ENCODE measurements at regions not wholly inside any gene's neighbourhood (a gene's known extent, or its start where the extent isn't known, plus 50 kb on each side); places are given as distances from the start of the nearest gene placed in this dataset.
"Not testable (repeated sequence)": the region's sequence is repeated elsewhere in the genome, so short reads cannot be mapped to it uniquely, and the experiment has no call there.

DNA sequence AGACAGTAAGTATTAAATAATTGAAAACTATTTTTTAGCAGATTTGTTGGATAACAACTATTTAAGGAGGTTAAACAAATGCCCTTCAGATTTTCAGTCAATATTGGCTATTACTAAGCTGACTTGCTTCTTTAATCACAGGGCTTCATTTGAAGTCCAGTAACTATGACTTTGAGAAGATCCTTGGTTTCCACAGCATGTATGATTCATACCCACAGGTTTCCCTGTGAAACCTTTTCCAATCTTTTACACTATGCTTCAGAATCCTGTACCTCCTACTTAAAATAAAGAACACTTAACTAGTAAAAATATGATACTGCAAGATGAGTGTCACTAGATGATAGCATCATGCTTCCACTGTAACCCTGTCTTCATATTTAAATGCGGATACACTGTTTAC is 211.9 kb downstream of the SPATA31A1 start:
- not testable (repeated sequence) for DNase-seq

GRCh38 chr9:39568900-39569299 is 213.4 kb downstream of the SPATA31A1 start:
- not testable (repeated sequence) for DNase-seq

- not testable (repeated sequence) for DNase-seq
Measured at GRCh38 chr9:39573024-39574022, 217.9 kb downstream of the SPATA31A1 start.

DNA sequence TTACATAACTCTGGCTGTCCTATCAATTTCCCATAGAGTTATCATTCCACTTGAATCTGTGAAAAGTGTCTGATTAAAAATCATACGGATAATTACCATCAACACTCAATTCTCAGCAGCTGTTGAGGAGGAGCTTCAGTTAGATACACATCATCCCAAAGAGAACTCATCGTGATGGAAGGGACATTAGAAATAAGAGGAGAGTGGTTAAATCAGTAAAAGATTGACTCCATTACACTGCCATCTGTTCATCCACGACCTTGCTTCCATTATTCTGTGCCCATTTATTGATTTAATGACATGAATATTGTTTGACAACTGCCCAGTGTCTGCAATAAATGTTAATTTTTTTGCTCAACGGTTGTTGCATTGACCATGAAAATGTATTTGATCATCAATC is 223.5 kb downstream of the SPATA31A1 start:
- not testable (repeated sequence) for DNase-seq

- DNase-seq = not testable (repeated sequence)
Measured at GRCh38 chr9:39581296-39581695, 225.8 kb downstream of the SPATA31A1 start.

- DNase-seq = not testable (repeated sequence)
Measured at GRCh38 chr9:39582677-39583412, 227.4 kb downstream of the SPATA31A1 start.

DNA sequence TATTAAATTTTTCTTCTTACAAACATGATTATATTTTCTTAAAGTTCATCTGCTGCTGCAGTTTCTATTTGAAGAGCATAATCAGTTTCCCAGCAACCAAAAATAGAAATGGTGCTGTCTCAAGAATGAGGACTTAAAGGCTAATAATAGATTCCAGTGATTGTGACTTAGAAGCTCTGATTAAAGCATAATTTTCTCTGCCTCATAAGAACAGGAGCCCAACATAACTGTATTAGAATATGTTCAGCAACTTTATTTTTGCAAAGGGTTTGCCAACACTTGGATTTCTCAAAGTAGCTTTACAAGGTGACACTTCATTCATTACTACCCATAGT is 227.9 kb downstream of the SPATA31A1 start:
- DNase-seq = not testable (repeated sequence)

GRCh38 chr9:39585233-39585632 is 229.8 kb downstream of the SPATA31A1 start:
- not testable (repeated sequence) for DNase-seq

DNA sequence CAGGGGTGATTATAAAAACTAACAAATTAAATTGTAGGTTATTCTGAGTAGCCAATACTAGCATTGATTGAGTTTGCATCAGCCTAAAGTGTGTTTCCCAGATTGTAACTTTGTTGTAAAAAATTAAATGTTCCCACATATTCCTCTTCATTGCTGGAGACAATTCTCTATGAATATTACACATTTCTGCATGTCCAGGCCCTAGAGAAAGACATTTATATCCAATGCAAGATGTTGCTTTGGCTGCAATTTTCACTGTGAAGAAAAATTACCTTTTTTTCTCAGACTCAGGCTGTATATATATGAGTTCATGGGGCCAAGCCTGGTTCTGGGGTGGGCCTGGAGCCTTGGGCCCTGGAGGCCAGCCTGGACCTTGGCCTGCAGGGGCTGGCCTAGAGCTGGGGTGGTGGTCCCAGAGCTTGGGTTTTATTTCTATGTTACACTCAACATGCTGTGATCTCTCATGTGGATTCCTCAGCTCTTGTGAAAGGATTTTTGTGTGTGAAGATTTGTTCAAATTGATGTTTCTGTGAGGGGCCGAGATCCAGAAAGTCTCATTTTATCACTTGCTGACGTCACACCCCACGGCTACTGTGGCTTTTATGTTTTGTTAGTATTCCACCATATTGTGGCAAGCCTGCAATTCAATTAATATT is 232.5 kb downstream of the SPATA31A1 start:
- DNase-seq = no peak

GRCh38 chr9:39588500-39589137 is 233.2 kb downstream of the SPATA31A1 start:
- no peak for DNase-seq

GRCh38 chr9:39604089-39604488 is 248.6 kb downstream of the SPATA31A1 start:
- DNase-seq = not testable (repeated sequence)

- DNase-seq = not testable (repeated sequence)
Measured at GRCh38 chr9:39611449-39612231, 256.2 kb downstream of the SPATA31A1 start.

DNA sequence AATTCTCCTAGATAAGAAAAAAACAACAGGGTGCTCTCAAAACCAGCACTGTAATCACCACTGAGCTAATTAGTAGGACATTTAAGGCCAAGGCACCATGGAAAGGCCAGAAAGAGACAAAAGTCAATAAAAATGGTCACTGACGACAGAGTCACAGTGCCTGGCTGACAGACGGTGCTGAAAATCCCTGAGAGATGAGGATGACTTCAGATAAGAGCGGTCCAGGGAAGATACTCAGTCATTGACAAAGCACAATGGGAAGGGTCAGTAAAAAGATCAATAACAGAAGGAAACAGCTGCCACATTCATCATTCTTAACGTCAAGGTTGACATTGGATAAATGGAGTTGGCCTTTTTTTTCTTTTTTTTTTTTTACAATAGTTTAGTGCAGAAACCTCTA is 261.0 kb downstream of the SPATA31A1 start:
- not testable (repeated sequence) for DNase-seq

GRCh38 chr9:39624048-39624447 is 268.6 kb downstream of the SPATA31A1 start:
- not testable (repeated sequence) for DNase-seq

DNA sequence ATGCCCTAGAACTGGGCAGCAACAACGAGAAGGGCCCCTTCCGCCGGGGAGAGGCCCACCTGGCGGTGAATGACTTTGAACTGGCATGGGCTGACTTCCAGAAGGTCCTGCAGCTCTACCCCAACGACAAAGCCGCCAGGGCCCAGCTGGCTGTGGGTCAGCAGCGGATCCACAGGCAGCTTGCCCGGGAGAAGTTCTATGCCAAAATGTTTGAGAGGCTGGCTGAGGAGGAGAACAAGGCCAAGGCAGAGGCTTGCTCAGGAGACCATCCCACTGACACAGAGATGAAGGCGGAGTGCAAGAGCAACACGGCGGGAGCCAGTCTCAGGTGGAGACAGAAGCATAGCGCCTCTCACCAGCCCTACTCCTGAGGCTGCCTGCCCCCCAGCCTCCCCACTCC is 276.6 kb downstream of the SPATA31A1 start:
- not testable (repeated sequence) for DNase-seq

DNA sequence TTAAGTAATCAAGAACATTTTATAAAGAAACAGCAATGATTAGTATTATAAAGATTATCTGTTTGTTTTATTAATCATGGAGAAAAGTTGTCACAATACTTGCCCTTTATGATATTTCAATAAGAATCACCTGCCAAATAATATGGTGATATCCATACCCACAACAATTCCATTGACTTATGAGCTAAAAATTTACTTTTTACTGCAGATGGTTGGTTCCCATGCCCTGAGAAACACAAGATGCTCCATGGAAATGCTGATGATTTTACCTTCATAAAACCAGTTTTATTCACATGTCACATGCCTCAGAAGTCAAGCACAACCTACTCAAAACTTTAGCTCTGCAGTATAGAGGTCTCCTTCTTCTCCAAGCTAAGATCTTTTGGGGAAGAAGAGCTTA is 293.6 kb downstream of the SPATA31A1 start:
- not testable (repeated sequence) for DNase-seq

GRCh38 chr9:39656960-39657603 is 301.6 kb downstream of the SPATA31A1 start:
- DNase-seq = not testable (repeated sequence)

DNA sequence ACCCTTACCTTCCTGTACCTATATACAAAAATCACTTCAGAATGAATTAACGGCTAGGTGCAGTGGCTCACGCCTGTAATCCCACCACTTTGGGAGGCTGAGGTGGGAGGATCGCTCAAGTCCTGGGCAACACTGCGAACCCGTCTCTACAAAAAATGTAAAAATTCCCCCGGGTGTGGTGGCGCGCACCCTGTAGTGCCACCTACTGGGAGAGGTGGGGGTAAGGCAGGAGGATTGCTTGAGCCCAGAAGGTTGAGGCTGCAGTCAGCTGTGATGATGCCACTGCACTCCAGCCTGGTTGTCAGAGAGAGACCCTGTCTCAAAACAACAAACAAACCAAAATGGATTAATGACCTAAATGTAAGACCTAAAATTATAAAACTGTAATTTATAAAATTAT is 307.6 kb downstream of the SPATA31A1 start:
- not testable (repeated sequence) for DNase-seq

DNA sequence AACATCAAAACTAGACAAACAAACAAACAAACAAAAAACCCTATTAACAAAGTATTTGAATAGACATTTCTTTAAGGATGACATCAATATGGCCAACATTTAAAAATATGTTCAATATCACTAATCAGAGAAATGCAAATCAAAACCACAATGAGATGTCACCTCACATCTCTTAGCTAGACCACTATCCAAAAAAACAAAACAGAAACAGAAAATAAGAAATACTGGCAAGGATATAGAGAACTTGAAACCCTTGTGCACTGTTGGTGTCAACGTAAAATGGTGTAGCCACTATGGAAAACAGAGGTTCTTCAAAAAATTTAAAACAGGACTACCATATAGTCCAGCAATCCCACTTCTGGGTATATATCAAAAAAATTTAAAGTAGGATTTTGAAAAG is 308.2 kb downstream of the SPATA31A1 start:
- not testable (repeated sequence) for DNase-seq

DNA sequence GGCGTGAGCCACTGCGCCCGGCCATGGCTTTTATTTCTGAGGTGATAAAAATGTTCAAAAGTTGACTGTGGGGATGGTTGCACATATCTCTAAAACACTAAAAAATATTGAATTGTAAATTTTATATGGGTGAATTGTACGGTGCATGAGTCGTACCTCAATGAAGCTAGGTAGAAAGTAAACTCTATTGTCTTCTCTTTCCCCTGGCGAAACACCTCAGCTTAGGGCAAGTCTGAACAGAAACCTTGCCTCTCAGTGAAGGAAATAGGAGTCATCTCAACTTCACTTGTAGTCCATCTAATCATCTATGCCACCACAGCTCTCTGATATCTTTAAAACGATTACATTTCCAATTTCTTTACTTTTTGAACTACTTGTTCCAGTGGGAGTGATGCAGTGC is 309.6 kb downstream of the SPATA31A1 start:
- DNase-seq = not testable (repeated sequence)

Data from AML-193 (cell line).